Activated CD4-positive, alpha-beta T cell treated with anti-CD3 and anti-CD28 coated beads, Interleukin-2, amount 10 ng/mL, durations not matched to agents 7 days and 5 days (primary cell): ENCODE measurements at regions not wholly inside any gene's neighbourhood (a gene's known extent, or its start where the extent isn't known, plus 50 kb on each side); places are given as distances from the start of the nearest gene placed in this dataset.

Experiments
- CTCF ChIA-PET: fragments of 350-600 bp; sonication (Branson Sonifier 250); formaldehyde crosslinking; loops from one replicate; lab custom pipeline; 2021; ENCODE audit warnings: antibody characterized with exemption; lab: Charles Lee
- POLR2A ChIA-PET: fragments of 350-600 bp; sonication (Branson Sonifier 250); formaldehyde crosslinking; loops from one replicate; lab custom pipeline; 2021; ENCODE audit warnings: antibody characterized with exemption; lab: Charles Lee
- DNase-seq: peaks from one replicate; pipeline ENCODE4 v3.0.0-alpha.2; 2020
- H3K27ac Mint-ChIP-seq: one replicate; pipeline ENCODE4 v1.8.0; 2021; ENCODE audit warnings: mild to moderate bottlenecking, moderate library complexity, mixed read lengths
- H3K27me3 Mint-ChIP-seq: one replicate; pipeline ENCODE4 v1.8.0; 2021; ENCODE audit warnings: mixed read lengths
- H3K36me3 Mint-ChIP-seq: one replicate; pipeline ENCODE4 v1.8.0; 2021; ENCODE audit warnings: low read depth, mixed read lengths
- H3K4me1 Mint-ChIP-seq: one replicate; pipeline ENCODE4 v1.8.0; 2021; ENCODE audit warnings: mixed read lengths
- H3K4me3 Mint-ChIP-seq: one replicate; pipeline ENCODE4 v1.8.0; 2021; ENCODE audit warnings: mild to moderate bottlenecking, moderate library complexity, mixed read lengths
- H3K9me3 Mint-ChIP-seq: one replicate; pipeline ENCODE4 v1.8.0; 2021; ENCODE audit warnings: mixed read lengths

DNA sequence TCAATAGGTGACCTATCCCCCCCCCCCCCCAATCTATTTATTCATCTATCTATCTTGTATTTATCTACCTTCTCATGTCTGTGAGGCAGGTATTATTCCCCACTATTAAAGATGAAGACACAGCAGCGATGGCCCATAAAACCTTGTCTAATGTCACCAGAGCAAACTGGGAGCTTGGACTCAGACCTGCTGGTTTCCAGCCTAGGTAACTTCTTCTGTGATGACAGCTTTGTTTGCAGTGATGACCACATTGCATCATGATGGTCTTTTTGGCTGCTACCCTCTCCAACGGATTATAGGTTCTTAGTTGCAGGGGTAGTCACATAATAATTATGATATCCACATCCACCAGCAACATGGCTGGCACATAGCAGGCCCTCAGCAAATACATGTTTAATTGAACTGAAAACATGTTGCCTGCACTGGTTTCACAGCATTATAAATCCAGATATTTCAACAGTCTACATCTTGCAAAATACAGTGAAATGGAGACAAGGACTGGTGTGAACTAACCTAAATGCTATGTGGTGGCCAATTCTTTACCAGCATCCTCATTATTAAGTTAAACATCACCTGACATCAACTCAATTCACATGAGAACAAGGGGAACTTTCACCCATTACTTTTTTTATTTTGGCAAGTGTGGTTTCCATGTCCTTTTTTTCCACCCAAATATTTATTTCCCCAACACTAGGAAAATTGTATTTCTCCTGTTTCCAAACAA lies 712.5 kb upstream of the NRSN1 start:
- CTCF ChIA-PET: no interaction called here

DNA sequence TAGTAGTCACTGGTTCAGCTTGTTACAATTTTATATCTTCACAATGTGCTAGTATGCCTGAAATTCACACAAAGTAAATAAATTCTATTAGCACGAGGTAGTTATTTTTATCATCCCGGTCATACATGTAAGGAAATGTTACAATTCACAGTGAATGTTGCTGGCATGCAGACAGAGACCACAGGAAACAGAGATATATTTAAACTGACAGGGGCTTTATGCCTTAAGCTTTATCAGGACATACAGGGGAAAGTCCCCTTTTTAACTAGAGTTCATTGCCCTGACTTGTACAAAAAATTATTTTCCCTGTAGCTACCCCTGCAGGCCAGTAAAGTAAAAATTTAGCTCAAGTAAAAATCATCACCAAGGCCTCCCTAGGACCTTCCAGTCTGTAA lies 712.0 kb upstream of the NRSN1 start:
- POLR2A ChIA-PET: no interaction called here
- no peaks in the 10 kb centered on the region for H3K36me3 Mint-ChIP-seq
- CTCF ChIA-PET: no interaction called here
- H3K27ac Mint-ChIP-seq: no peak overlapping the region
- no peak overlapping the region for H3K4me3 Mint-ChIP-seq
- no peaks in the 10 kb centered on the region for H3K4me1 Mint-ChIP-seq
- no peak for DNase-seq
- H3K9me3 Mint-ChIP-seq: no peaks in the 10 kb centered on the region
- no peaks in the 10 kb centered on the region for H3K27me3 Mint-ChIP-seq

More for the DNA sequence above, 712.5 kb upstream of the NRSN1 start:
- no peak overlapping the region for H3K4me3 Mint-ChIP-seq
- H3K4me1 Mint-ChIP-seq: no peaks in the 10 kb centered on the region
- POLR2A ChIA-PET: no interaction called here
- H3K27ac Mint-ChIP-seq: no peak overlapping the region
- no peaks in the 10 kb centered on the region for H3K27me3 Mint-ChIP-seq
- no peaks in the 10 kb centered on the region for H3K36me3 Mint-ChIP-seq
- no peak for DNase-seq
- H3K9me3 Mint-ChIP-seq: no peaks in the 10 kb centered on the region

DNA sequence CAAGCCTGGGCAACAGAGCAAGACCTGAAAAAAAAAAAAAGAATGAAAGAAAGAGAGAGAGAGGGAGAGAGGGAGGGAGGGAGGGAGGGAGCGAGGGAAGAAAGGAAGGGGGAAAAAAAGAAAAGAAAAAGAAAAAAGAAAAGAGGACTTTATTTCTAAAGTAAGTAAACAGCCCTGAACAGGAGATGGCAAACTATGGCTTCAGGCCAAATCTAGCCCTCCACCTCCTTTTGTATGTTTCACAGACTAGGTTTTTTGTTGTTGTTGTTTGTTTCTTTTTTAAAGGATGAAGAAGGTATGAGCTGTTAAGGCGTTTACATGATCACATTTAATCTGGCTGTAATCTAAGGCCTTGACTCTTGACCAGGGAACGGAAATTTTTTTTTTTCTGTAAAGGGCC lies 711.1 kb upstream of the NRSN1 start:
- CTCF ChIA-PET: no interaction called here
- H3K4me1 Mint-ChIP-seq: no peaks in the 10 kb centered on the region
- H3K4me3 Mint-ChIP-seq: no peak overlapping the region
- H3K27me3 Mint-ChIP-seq: no peaks in the 10 kb centered on the region
- POLR2A ChIA-PET: no interaction called here
- no peak overlapping the region for H3K27ac Mint-ChIP-seq
- no peaks in the 10 kb centered on the region for H3K36me3 Mint-ChIP-seq
- no peaks in the 10 kb centered on the region for H3K9me3 Mint-ChIP-seq
- DNase-seq: no peak

DNA sequence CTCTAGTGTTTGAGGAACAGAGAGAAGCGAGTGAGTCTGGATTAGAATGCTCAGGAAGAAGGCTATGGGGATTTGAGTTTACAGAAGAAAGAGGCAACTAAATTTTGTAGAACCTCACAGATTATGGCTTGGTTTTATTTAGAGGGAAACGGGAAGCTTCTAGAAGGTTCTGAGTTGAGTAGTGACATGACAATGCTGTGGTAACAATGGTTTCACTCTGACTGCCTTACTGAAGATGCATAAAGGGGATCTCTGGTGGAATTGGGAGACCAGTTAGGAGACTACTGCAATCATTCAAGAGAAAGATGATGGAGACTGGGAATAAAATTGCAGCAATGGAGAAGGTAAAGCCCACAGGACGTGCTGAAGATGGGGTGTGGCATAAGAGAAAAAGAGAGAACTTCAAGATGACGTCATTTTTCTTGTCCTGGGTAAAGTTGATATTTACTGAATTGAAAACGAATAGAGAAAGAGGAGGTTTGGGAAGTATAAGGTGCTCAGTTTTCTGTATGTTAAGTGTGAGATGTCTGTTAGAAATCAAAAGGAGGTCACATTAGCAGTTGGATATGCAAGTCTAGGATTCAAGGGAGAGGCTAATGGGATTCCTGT lies 710.1 kb upstream of the NRSN1 start:
- ChIA-PET CTCF (no interaction called here), POLR2A (no interaction called here)
- Mint-ChIP-seq H3K9me3 (no peaks in the 10 kb centered on the region), H3K36me3 (no peaks in the 10 kb centered on the region), H3K27ac (no peak overlapping the region), H3K4me3 (no peak overlapping the region), H3K4me1 (no peaks in the 10 kb centered on the region), H3K27me3 (no peaks in the 10 kb centered on the region)
- DNase-seq: no peak

- no peak for DNase-seq
- POLR2A ChIA-PET: no interaction called here
- Mint-ChIP-seq H3K4me3 (no peak overlapping the region), H3K27ac (no peak overlapping the region), H3K27me3 (no peaks in the 10 kb centered on the region), H3K9me3 (no peaks in the 10 kb centered on the region), H3K36me3 (no peaks in the 10 kb centered on the region), H3K4me1 (no peaks in the 10 kb centered on the region)
- CTCF ChIA-PET: no interaction called here
Observed at GRCh38 chr6:23417133-23417532, 708.9 kb upstream of the NRSN1 start.

DNA sequence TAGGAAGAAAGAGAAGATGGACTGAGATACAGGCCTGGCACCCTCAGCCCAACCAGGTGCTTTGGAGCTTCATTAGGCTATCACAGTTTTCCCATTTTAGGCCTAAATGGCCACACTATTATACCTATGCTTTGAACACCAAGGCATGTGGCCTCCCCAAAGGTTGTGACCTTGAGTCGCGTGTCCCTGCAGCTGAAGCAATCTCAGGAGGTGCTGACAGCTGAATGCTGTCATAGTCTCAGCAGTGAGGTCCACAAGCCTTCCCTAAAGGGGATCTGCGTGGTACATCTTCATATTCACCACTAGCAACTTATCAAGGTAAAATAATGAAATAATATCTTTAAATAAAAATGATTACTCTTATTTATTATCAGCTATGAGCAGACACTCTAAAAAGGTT lies 707.9 kb upstream of the NRSN1 start:
- Mint-ChIP-seq H3K4me3 (no peak overlapping the region), H3K27ac (no peak overlapping the region), H3K4me1 (no peaks in the 10 kb centered on the region), H3K36me3 (no peaks in the 10 kb centered on the region), H3K9me3 (no peaks in the 10 kb centered on the region), H3K27me3 (no peaks in the 10 kb centered on the region)
- POLR2A ChIA-PET: no interaction called here
- CTCF ChIA-PET: interaction anchor here (0.6 kb wide), 1 partner anchor 9 kb away, joined by 4 read pairs; no protein-coding TSS in a partner anchor
- no peak for DNase-seq

- no peak for DNase-seq
- Mint-ChIP-seq H3K27me3 (no peaks in the 10 kb centered on the region), H3K4me3 (no peak overlapping the region), H3K27ac (no peak overlapping the region), H3K9me3 (no peaks in the 10 kb centered on the region), H3K36me3 (no peaks in the 10 kb centered on the region), H3K4me1 (no peaks in the 10 kb centered on the region)
- ChIA-PET CTCF (no interaction called here), POLR2A (no interaction called here)
Observed at GRCh38 chr6:23419046-23419445, 707.0 kb upstream of the NRSN1 start.

DNA sequence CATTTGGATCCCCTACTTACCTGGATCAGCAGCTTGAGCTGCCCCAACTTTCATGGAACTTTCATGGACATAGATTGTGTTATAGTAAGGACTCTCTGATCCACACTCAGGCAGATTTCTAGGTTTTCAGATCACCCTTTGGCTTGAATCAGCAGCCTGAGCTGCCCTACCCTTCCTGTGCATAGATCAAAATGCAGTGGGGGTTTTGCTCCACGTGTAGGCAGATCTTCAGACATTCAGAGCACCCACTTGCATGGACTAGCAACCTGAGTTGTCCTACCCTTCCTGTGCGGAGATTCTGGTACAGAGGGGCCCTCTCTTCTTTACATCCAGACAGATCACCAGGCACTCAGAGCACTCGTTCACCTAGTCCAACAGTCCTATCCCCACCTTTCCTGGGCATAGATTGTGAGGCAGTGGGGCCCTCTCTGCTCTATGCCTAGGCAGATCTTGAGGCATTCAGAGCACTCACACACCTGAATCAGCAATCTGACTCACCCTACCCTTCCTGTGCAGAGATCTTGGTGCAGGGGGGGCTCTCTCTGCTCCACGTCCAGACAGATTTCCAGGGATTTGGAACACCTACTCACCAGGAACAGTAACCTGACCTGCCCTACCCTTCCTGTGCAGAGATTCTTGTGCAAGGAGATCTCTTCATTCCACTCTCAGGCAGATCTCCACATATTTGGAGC lies 705.2 kb upstream of the NRSN1 start:
- Mint-ChIP-seq H3K27ac (no peak overlapping the region), H3K4me1 (no peaks in the 10 kb centered on the region), H3K4me3 (no peak overlapping the region), H3K36me3 (no peaks in the 10 kb centered on the region), H3K9me3 (no peaks in the 10 kb centered on the region), H3K27me3 (no peaks in the 10 kb centered on the region)
- no peak for DNase-seq
- ChIA-PET POLR2A (no interaction called here), CTCF (no interaction called here)

DNA sequence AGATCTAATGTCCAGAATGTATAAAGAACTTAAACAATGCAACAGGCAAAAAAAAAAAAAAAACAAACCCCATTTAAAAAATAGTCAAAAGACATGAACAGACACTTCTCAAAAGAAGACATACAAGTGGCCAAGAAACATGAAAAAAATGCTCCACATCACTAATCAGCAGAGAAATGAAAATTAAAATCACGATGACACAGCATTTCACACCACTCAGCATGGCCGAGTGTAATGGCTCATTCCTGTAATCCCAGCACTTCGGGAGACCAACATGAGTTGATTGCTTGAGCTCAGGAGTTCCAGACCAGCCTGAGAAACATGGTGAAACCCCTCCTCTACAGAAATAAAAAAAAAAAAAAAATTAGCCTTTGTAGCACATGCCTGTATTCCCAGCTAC lies 701.4 kb upstream of the NRSN1 start:
- ChIA-PET CTCF (interaction anchor here (0.6 kb wide), 1 partner anchor 1383 kb away, joined by 3 read pairs; no protein-coding TSS in a partner anchor), POLR2A (no interaction called here)

DNA sequence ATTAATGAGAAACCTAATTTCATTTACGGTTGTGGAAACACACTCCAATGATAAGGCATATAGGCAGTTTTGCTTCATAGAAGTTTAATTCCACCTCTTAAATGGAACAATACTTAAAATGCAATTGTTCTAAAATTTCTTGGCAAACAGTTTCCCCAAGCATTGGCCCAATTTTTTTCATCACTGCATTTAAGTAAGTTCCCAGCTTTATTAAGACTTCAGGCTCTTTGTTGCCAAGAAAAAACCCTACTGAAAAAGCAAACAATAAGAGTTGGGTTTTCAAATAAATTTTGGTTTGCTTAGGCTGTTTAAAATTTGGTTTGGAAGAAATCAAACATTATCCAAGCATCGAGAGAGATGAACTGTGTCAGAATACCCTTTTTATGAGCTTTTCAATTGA lies 690.9 kb upstream of the NRSN1 start:
- ChIA-PET CTCF (no interaction called here), POLR2A (no interaction called here)
- no peak for DNase-seq
- Mint-ChIP-seq H3K36me3 (no peaks in the 10 kb centered on the region), H3K27ac (no peak overlapping the region), H3K4me1 (no peaks in the 10 kb centered on the region), H3K4me3 (no peak overlapping the region), H3K9me3 (no peaks in the 10 kb centered on the region), H3K27me3 (no peaks in the 10 kb centered on the region)

More for the DNA sequence above, 701.4 kb upstream of the NRSN1 start:
- Mint-ChIP-seq H3K9me3 (peaks cover 4% of the 10 kb centered on the region), H3K4me1 (no peaks in the 10 kb centered on the region), H3K36me3 (no peaks in the 10 kb centered on the region), H3K27me3 (no peaks in the 10 kb centered on the region), H3K27ac (no peak overlapping the region), H3K4me3 (no peak overlapping the region)
- DNase-seq: no peak

GRCh38 chr6:23435798-23436197 lies 690.2 kb upstream of the NRSN1 start:
- ChIA-PET CTCF (no interaction called here), POLR2A (no interaction called here)
- H3K27ac Mint-ChIP-seq: no peak overlapping the region
- no peaks in the 10 kb centered on the region for H3K36me3 Mint-ChIP-seq
- H3K27me3 Mint-ChIP-seq: no peaks in the 10 kb centered on the region
- H3K4me1 Mint-ChIP-seq: no peaks in the 10 kb centered on the region
- no peaks in the 10 kb centered on the region for H3K9me3 Mint-ChIP-seq
- H3K4me3 Mint-ChIP-seq: no peak overlapping the region
- DNase-seq: no peak

DNA sequence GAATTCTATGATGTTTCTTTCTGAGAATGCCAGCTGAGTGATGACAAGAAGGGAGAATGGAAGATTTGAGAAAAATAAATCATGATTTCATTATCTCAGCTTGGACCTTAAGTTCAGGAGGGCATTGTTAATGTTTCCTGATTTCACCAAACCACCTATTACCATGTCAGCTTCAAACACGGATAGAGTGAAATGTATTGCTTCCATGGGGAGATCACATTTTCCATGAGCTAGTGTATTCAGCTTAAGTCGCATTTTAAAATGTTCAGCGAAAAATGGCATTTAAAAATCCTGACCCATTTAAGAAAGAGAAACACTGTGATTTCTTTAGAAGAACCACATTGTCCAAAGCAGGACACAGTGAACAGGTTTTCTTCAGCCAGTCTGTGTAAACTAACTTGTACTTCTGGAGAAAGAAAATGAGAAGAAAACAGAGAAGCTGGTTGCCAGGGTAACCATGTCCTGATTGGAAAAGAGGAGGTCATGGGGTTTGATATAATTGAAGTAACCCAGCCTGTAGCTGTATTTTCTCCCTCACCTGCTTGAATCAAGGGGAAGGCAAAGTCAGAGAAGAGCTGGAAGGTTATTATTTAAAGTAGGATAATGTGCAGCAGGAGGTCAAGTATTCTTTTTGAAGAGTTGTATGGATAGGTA lies 684.1 kb upstream of the NRSN1 start:
- POLR2A ChIA-PET: no interaction called here
- no peaks in the 10 kb centered on the region for H3K36me3 Mint-ChIP-seq
- no peaks in the 10 kb centered on the region for H3K27me3 Mint-ChIP-seq
- no peak for DNase-seq
- H3K27ac Mint-ChIP-seq: no peak overlapping the region
- H3K9me3 Mint-ChIP-seq: no peaks in the 10 kb centered on the region
- H3K4me3 Mint-ChIP-seq: no peak overlapping the region
- no peaks in the 10 kb centered on the region for H3K4me1 Mint-ChIP-seq
- CTCF ChIA-PET: no interaction called here

DNA sequence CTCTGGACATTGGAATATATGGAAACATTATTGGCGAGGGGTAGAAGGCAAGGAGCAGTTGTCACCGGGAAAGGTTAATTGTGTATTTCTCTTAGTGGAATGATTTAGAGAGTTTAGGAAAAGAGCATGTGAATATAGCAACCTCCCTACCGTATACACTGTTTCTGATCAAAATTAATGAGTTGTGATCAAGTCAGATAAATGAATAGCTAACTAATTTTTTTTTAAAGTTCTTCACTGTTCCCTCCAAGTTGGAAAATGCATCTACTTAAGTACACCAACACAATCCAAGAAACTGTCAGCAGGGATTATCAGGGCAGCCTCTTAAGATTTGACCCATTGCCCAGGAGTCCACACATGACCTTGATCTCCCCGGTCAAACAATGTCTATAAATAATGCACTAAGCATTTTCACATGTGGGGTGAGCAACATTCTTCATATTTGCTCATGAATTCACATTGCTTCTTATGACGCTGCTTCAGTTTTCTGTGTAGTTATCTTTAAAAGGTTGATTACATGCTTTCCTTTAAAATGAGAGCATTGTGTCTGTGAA lies 680.8 kb upstream of the NRSN1 start:
- CTCF ChIA-PET: no interaction called here
- Mint-ChIP-seq H3K4me3 (no peak overlapping the region), H3K36me3 (no peaks in the 10 kb centered on the region), H3K9me3 (no peaks in the 10 kb centered on the region), H3K4me1 (no peaks in the 10 kb centered on the region), H3K27me3 (no peaks in the 10 kb centered on the region), H3K27ac (no peak overlapping the region)
- POLR2A ChIA-PET: no interaction called here
- no peak for DNase-seq
